ENCODE measurements at regions not wholly inside any gene's neighbourhood (a gene's known extent, or its start where the extent isn't known, plus 50 kb on each side); places are given as distances from the start of the nearest gene placed in this dataset.

GRCh38 chr7:156104501-156105336 lies 292.5 kb upstream of the SHH start:
- no peak overlapping the region for H3K4me3 ChIP-seq (ENCODE audit: low read depth, low read length)
- DNase-seq (ENCODE audit: low read depth), result no peak

DNA sequence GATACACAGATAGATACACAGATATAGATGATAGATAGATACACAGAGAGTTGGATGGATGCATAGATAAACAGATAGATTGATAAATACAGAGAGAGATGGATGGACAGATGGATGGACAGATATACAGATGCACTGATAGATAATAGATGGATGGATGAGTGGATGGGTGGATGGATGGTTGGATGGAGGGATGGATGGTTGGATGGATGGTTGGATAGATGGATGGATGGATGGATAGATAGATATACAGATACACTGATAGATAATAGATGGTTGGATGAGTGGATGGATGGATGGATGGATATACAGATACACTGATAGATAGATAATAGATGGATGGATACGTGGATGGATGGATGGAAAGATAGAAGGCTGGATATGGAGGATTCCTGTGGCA lies 290.0 kb upstream of the SHH start:
- no peak overlapping the region for H3K4me3 ChIP-seq (ENCODE audit: low read depth, low read length)
- DNase-seq (ENCODE audit: low read depth), result no peak

DNA sequence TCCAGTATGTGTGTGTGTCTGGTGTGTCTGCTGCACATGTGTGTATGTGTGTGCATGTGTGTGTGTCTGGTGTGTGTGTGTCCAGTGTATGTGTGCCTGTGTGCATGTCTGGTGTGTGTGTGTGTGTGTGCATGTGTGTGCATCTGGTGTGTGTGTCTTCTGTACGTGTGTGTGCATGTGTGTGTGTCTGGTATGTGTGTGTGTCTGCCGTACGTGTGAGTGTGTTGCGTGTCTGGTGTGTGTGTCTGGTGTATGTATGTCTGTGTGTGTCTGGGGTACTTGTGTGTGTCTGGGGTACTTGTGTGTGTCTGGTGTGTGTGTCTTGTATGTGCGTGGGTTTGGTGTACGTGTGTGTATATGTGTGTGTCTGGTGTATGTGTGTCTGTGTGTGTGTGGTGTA lies 289.1 kb upstream of the SHH start:
- no peak overlapping the region for H3K4me3 ChIP-seq (ENCODE audit: low read depth, low read length)

DNA sequence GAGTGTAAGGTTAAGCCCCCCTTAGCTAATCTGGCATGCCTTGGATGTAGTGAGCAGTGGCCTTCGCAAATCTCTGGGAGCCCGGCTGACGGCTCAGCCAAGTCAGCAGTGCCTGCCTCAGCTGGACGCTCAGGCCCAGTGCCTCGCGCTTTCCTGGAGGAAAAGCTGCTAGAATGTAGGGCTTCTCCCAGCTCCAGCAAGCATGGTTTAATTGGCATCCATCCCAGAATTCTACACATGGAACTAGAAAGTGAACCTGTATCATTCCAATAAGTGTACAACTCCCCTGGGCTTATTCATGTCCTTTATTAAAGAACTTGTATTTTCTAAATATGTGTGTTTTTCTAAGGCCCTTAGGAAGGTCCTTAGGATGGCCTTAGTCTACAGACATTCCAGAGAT lies 287.8 kb upstream of the SHH start:
- no peak overlapping the region for H3K4me3 ChIP-seq (ENCODE audit: low read depth, low read length)
- DNase-seq (ENCODE audit: low read depth), result no peak

More for the DNA sequence above, 289.1 kb upstream of the SHH start:
- no peak for DNase-seq (ENCODE audit: low read depth)

DNA sequence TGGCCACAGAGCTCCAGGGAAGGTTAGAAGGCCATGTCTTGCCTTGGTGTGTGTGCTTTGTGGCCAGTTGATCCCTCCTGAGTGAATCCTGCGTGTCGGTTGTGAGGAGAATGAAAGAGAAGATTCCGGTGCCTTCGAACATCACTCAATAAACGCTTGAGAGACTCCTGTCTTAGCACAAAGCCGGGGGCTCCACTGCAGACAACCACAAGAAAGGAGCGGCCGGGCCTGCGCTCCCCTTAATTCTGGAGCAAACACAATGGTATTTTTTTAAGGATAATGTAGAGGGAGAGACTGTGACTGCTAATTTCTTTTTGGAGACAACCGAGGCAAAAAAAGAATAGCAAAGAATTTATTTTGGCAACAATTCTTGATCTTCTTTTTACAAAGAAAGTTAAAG lies 286.8 kb upstream of the SHH start:
- H3K4me3 ChIP-seq (ENCODE audit: low read depth, low read length), result no peak overlapping the region
- no peak for DNase-seq (ENCODE audit: low read depth)

- no peak overlapping the region for H3K4me3 ChIP-seq (ENCODE audit: low read depth, low read length)
- no peak for DNase-seq (ENCODE audit: low read depth)
Measured at GRCh38 chr7:156096771-156097538, 284.7 kb upstream of the SHH start.

DNA sequence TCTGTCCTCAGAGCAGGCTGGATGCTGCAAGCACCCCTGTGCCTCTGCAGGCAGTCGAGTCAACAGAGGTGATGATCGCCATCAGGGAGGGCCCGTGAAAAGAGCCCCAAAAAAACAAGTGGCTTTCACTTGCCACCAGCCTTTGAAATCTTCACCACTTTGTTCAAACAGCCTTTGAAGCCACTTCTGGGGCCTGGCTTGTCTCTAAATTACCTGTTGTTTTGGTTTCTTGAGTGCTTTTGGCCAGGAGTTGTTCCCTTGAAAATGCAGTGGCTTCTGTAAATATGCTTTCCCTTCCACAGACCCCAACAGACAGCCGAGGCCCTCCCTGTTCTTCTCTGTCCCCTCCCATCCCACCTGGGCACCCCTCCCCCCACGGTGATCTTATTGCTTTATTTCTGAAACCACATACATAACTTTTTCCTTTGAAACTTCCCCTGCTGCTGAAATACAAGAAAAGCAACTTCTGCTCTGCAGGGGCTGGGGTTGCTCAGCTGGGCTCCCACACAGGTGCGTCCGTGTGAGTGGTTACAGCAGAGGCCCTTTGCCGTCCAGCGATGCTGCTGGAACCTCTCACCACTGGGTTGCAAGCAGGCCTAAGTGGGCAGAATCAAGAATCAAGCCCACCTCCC lies 283.8 kb upstream of the SHH start:
- DNase-seq (ENCODE audit: low read depth), result no peak
- no peak overlapping the region for H3K4me3 ChIP-seq (ENCODE audit: low read depth, low read length)

GRCh38 chr7:156094350-156095146 lies 282.3 kb upstream of the SHH start:
- no peak for DNase-seq (ENCODE audit: low read depth)
- no peak overlapping the region for H3K4me3 ChIP-seq (ENCODE audit: low read depth, low read length)

DNA sequence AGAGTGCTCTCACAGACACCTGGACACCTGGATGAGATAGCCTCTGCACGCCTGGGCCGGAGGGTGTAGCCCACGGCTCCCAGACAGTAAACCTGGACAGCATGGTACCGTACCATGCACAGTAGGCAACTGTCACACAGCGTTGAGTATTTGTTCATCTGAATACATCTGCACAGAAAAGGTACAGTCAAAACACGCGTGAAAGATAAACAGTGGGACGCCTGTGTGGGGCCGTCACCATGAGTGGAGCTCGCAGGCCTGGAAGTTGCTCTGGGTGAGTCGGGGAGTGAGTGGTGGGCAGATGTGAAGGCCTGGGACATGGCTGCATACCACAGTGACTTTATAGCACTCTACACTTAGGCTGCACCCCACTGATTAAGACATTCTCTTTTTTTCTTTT lies 280.0 kb upstream of the SHH start:
- no peak for DNase-seq (ENCODE audit: low read depth)
- no peak overlapping the region for H3K4me3 ChIP-seq (ENCODE audit: low read depth, low read length)

GRCh38 chr7:156091519-156092080 lies 279.3 kb upstream of the SHH start:
- no peak overlapping the region for H3K4me3 ChIP-seq (ENCODE audit: low read depth, low read length)
- DNase-seq (ENCODE audit: low read depth), result no peak

GRCh38 chr7:156090988-156091387 lies 278.7 kb upstream of the SHH start:
- no peak overlapping the region for H3K4me3 ChIP-seq (ENCODE audit: low read depth, low read length)
- DNase-seq (ENCODE audit: low read depth), result no peak

DNA sequence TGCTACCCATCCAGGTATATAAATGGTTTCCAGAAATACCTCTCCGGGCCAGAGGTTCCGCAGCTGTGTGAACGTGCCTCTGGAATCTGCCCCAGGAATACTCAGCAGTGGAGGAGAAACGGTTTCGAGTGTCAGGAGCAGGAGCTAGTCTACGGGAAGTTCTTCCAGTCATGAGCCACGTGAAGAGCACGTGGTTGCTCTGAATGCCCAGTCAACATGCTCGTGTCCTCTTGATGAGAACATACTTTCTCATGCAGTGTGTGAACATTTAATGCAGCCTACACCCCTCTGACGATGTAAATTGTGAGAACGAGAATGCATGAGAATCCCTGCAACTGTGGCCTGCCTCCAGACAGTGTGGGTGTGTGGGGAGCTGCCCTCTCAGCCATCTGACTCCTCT lies 277.0 kb upstream of the SHH start:
- no peak for DNase-seq (ENCODE audit: low read depth)
- no peak overlapping the region for H3K4me3 ChIP-seq (ENCODE audit: low read depth, low read length)

- no peak overlapping the region for H3K4me3 ChIP-seq (ENCODE audit: low read depth, low read length)
- no peak for DNase-seq (ENCODE audit: low read depth)
Measured at GRCh38 chr7:156088115-156088514, 275.9 kb upstream of the SHH start.

- H3K4me3 ChIP-seq (ENCODE audit: low read depth, low read length), result no peak overlapping the region
- no peak for DNase-seq (ENCODE audit: low read depth)
Measured at GRCh38 chr7:156082048-156083040, 270.1 kb upstream of the SHH start.

GRCh38 chr7:156080596-156080995 lies 268.3 kb upstream of the SHH start:
- H3K4me3 ChIP-seq (ENCODE audit: low read depth, low read length), result no peak overlapping the region
- no peak for DNase-seq (ENCODE audit: low read depth)

- no peak overlapping the region for H3K4me3 ChIP-seq (ENCODE audit: low read depth, low read length)
- no peak for DNase-seq (ENCODE audit: low read depth)
Measured at GRCh38 chr7:156080046-156080445, 267.8 kb upstream of the SHH start.

DNA sequence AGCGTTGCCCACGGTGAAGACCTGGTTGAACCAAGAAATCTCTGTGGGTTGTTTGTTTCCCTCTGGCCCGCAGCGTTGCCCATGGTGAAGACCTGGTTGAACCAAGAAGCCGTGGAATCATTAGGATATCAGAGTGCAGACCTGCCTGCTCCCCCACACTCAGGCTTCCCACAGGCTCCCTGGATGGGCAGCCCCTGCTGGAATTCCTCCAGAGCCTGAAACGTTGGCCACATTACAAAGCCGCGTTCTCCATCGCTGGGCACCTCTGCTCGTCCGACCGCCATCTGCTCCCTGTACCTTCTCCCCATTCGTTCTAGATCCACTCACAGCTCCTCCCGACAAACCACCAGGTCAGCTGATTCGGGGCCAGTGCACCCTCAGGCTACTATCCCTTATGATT lies 266.9 kb upstream of the SHH start:
- DNase-seq (ENCODE audit: low read depth), result no peak
- no peak overlapping the region for H3K4me3 ChIP-seq (ENCODE audit: low read depth, low read length)

DNA sequence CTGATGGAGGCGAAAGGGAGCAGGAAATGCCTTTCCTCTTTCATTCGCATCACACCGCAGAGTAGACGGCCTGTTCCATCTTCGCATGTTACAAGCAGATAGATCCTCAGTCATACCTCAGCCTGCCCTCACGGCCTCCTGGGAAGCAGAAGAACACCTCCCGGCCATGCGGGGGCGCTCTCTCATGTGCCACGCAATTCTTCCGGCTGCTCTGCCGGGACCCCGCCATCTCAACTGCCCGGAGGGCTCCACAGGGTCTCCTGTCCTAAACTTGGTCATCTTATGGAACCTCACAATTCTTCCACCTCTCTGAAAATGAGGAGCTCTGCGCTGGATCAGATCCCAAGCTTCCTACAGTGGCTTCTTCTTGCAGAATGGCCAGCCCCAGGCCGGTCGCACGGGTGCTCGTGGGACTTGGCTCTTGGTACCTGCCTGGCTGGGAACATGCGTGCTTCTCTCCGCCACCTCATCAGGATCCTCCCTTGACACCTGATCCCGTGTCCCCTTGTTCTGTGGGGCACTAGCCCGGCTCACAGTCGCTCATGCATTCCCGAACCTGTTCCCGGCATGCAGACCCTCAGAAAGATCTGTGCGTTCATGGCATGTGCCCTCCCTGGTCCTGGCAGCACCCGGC lies 262.8 kb upstream of the SHH start:
- DNase-seq (ENCODE audit: low read depth), result no peak
- no peak overlapping the region for H3K4me3 ChIP-seq (ENCODE audit: low read depth, low read length)
